GM03348 (cell line): ENCODE measurements at regions not wholly inside any gene's neighbourhood (a gene's known extent, or its start where the extent isn't known, plus 50 kb on each side); places are given as distances from the start of the nearest gene placed in this dataset.

Source experiments
- DNase-seq: peaks from one replicate; pipeline ENCODE4 v3.0.0; 2012; ENCODE audit warnings: low spot score

GRCh38 chr15:69505956-69506556, 53.4 kb downstream of the RPLP1 start:
- no peak for DNase-seq

- peak; percentile 34 for DNase-seq
Observed at GRCh38 chr15:69508659-69509058, 56.0 kb downstream of the RPLP1 start.

GRCh38 chr15:69509131-69509530, 56.5 kb downstream of the RPLP1 start:
- no peak for DNase-seq

- no peak for DNase-seq
Observed at GRCh38 chr15:69510556-69510955, 57.9 kb downstream of the RPLP1 start.

- no peak for DNase-seq
Observed at GRCh38 chr15:69511015-69511414, 58.4 kb downstream of the RPLP1 start.

GRCh38 chr15:69511716-69512340, 59.2 kb downstream of the RPLP1 start:
- no peak for DNase-seq

GRCh38 chr15:69513450-69513960, 60.9 kb downstream of the RPLP1 start:
- DNase-seq, result no peak

GRCh38 chr15:69513986-69514385, 61.4 kb downstream of the RPLP1 start:
- DNase-seq, result no peak

- no peak for DNase-seq
Observed at GRCh38 chr15:69515508-69515907, 62.9 kb downstream of the RPLP1 start.

GRCh38 chr15:69515926-69516325, 63.3 kb downstream of the RPLP1 start:
- DNase-seq, result no peak

- DNase-seq, result no peak
Observed at GRCh38 chr15:69517052-69517451, 64.4 kb downstream of the RPLP1 start.

GRCh38 chr15:69518806-69519205, 66.2 kb downstream of the RPLP1 start:
- no peak for DNase-seq

- DNase-seq, result no peak
Observed at GRCh38 chr15:69520067-69520466, 67.4 kb downstream of the RPLP1 start.

- DNase-seq, result no peak
Observed at GRCh38 chr15:69522361-69522760, 69.7 kb downstream of the RPLP1 start.

GRCh38 chr15:69523010-69524001, 70.7 kb downstream of the RPLP1 start:
- peak; percentile 87 for DNase-seq

GRCh38 chr15:69524296-69524695, 71.7 kb downstream of the RPLP1 start:
- no peak for DNase-seq

GRCh38 chr15:69524814-69525213, 72.2 kb downstream of the RPLP1 start:
- no peak for DNase-seq

GRCh38 chr15:69525543-69525942, 72.9 kb downstream of the RPLP1 start:
- DNase-seq, result no peak

- DNase-seq, result no peak
Observed at GRCh38 chr15:69526081-69527061, 73.8 kb downstream of the RPLP1 start.

- DNase-seq, result no peak
Observed at GRCh38 chr15:69529141-69529540, 76.5 kb downstream of the RPLP1 start.

GRCh38 chr15:69529961-69530633, 77.5 kb downstream of the RPLP1 start:
- no peak for DNase-seq
